ENCODE measurements at regions not wholly inside any gene's neighbourhood (a gene's known extent, or its start where the extent isn't known, plus 50 kb on each side); places are given as distances from the start of the nearest gene placed in this dataset.

- intact Hi-C loops (cut with DNase I, micrococcal nuclease) = no loop called here
- no peak for ATAC-seq
These were observed 54.0 kb upstream of the GRB10 start for GRCh38 chr7:50836646-50837045.

GRCh38 chr7:50835156-50835555, 52.5 kb upstream of the GRB10 start:
- Histone ChIP-seq H3K36me3 (ENCODE audit: low read depth) (no peaks in the 10 kb centered on the region), H3K9me3 (no peaks in the 10 kb centered on the region), H3K4me3 (no peak overlapping the region), H3K4me1 (ENCODE audit: low read depth) (no peaks in the 10 kb centered on the region)
- DNase-seq = no peak
- TF ChIP-seq CTCF (IDR thresholded peaks at IDR 0.05) = no peak
- intact Hi-C loops (cut with DNase I, micrococcal nuclease) = no loop called here
- ATAC-seq = no peak

More at GRCh38 chr7:50836646-50837045, 54.0 kb upstream of the GRB10 start:
- Histone ChIP-seq H3K4me1 (ENCODE audit: low read depth) (no peaks in the 10 kb centered on the region), H3K4me3 (no peak overlapping the region), H3K36me3 (ENCODE audit: low read depth) (no peaks in the 10 kb centered on the region), H3K9me3 (no peaks in the 10 kb centered on the region)
- DNase-seq = no peak
- TF ChIP-seq CTCF (IDR thresholded peaks at IDR 0.05) = no peak

DNA sequence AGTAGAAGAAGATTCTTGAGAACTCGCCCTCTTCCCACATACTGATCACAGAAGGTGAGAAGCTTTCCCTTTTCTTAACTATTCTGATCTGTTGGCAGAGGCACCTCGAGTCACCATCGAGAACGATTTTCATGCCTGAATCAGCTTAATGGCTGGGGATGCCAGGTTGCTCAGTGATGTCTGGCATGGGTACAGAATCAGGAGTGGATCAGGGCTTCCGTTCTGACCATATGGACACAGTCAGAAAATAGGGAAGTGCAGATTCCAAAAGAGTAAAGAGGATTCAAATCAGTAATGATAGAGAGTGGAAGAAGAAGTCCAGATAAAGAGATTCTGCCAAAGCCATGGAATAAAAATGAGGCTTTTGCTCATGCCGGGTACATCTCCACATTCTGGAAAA, 52.0 kb upstream of the GRB10 start:
- DNase-seq = no peak
- no peak for ATAC-seq
- no peaks in the 10 kb centered on the region for H3K4me1 ChIP-seq (ENCODE audit: low read depth)
- H3K36me3 ChIP-seq (ENCODE audit: low read depth) = no peaks in the 10 kb centered on the region
- no peak overlapping the region for H3K4me3 ChIP-seq
- intact Hi-C loops (cut with DNase I, micrococcal nuclease) = no loop called here
- TF ChIP-seq CTCF (IDR thresholded peaks at IDR 0.05) = no peak
- H3K9me3 ChIP-seq = no peaks in the 10 kb centered on the region

GRCh38 chr7:50834031-50834535, 51.4 kb upstream of the GRB10 start:
- intact Hi-C loops (cut with DNase I, micrococcal nuclease) = no loop called here
- H3K4me1 ChIP-seq (ENCODE audit: low read depth) = no peaks in the 10 kb centered on the region
- no peak overlapping the region for H3K4me3 ChIP-seq
- ATAC-seq = no peak
- DNase-seq = no peak
- no peak for TF ChIP-seq CTCF (IDR thresholded peaks at IDR 0.05)
- H3K9me3 ChIP-seq = no peaks in the 10 kb centered on the region
- H3K36me3 ChIP-seq (ENCODE audit: low read depth) = no peaks in the 10 kb centered on the region

- ATAC-seq (peak; percentile 66), DNase-seq (no peak)
- intact Hi-C loops (cut with DNase I, micrococcal nuclease) = no loop called here
- no peak overlapping the region for H3K4me3 ChIP-seq
- H3K36me3 ChIP-seq (ENCODE audit: low read depth) = no peaks in the 10 kb centered on the region
- H3K4me1 ChIP-seq (ENCODE audit: low read depth) = no peaks in the 10 kb centered on the region
- H3K9me3 ChIP-seq = no peaks in the 10 kb centered on the region
- TF ChIP-seq CTCF (IDR thresholded peaks at IDR 0.05) = no peak
These were observed 50.0 kb upstream of the GRB10 start for GRCh38 chr7:50832744-50833143.

Measured in mucosa of descending colon (tissue), 3 donors.